Type B pancreatic cell (in vitro differentiated cells): ENCODE measurements at regions not wholly inside any gene's neighbourhood (a gene's known extent, or its start where the extent isn't known, plus 50 kb on each side); places are given as distances from the start of the nearest gene placed in this dataset.

Experiments
- DNase-seq: peaks from one replicate; pipeline ENCODE4 v3.0.0; 2021; ENCODE audit warnings: mixed read lengths; ENCODE audit not compliant: unreplicated experiment; ENCODE audit errors: extremely low spot score
- H3K27ac Mint-ChIP-seq: 2 replicates; pipeline ENCODE4 v1.8.0; 2021; ENCODE audit warnings: mild to moderate bottlenecking, mixed read lengths
- H3K27me3 Mint-ChIP-seq: 2 replicates; pipeline ENCODE4 v1.8.0; 2021; ENCODE audit warnings: mixed read lengths
- H3K36me3 Mint-ChIP-seq: 2 replicates; pipeline ENCODE4 v1.8.0; 2021; ENCODE audit warnings: mixed read lengths
- H3K4me1 Mint-ChIP-seq: one replicate; pipeline ENCODE4 v1.8.0; 2021; ENCODE audit warnings: mixed read lengths; ENCODE audit not compliant: unreplicated experiment
- H3K4me3 Mint-ChIP-seq: 2 replicates; pipeline ENCODE4 v1.8.0; 2021; ENCODE audit warnings: mild to moderate bottlenecking, mixed read lengths
- H3K9me3 Mint-ChIP-seq: 2 replicates; pipeline ENCODE4 v1.8.0; 2021; ENCODE audit warnings: mixed read lengths
- CTCF ChIP-seq: fragments of 200-600 bp; sonication (generic); conservative IDR thresholded peaks from 2 replicates; pipeline ENCODE4 v1.5.0; 2021; ENCODE audit warnings: antibody characterized with exemption, mild to moderate bottlenecking

- no peak overlapping the region for H3K4me3 Mint-ChIP-seq
- peaks cover 6% of the 10 kb centered on the region for H3K27me3 Mint-ChIP-seq
- no peak overlapping the region for H3K27ac Mint-ChIP-seq
- DNase-seq, result no peak
- H3K36me3 Mint-ChIP-seq, result no peaks in the 10 kb centered on the region
- peaks cover 7% of the 10 kb centered on the region for H3K4me1 Mint-ChIP-seq
- peaks cover 10% of the 10 kb centered on the region for H3K9me3 Mint-ChIP-seq
- TF ChIP-seq CTCF, result no peak
These were observed 74.4 kb upstream of the PDZD8 start for GRCh38 chr10:117449636-117450035.

- no peak overlapping the region for H3K4me3 Mint-ChIP-seq
- no peaks in the 10 kb centered on the region for H3K36me3 Mint-ChIP-seq
- TF ChIP-seq CTCF, result no peak
- no peak overlapping the region for H3K27ac Mint-ChIP-seq
- peaks cover 6% of the 10 kb centered on the region for H3K27me3 Mint-ChIP-seq
- DNase-seq, result no peak
- peaks cover 7% of the 10 kb centered on the region for H3K4me1 Mint-ChIP-seq
- H3K9me3 Mint-ChIP-seq, result peaks cover 10% of the 10 kb centered on the region
These were observed 73.6 kb upstream of the PDZD8 start for GRCh38 chr10:117448802-117449201.

- Mint-ChIP-seq H3K4me3 (no peak overlapping the region), H3K27me3 (peaks cover 10% of the 10 kb centered on the region), H3K36me3 (no peaks in the 10 kb centered on the region), H3K9me3 (peaks cover 6% of the 10 kb centered on the region), H3K4me1 (peaks cover 10% of the 10 kb centered on the region), H3K27ac (no peak overlapping the region)
- DNase-seq, result no peak
- TF ChIP-seq CTCF, result no peak
These were observed 70.8 kb upstream of the PDZD8 start for GRCh38 chr10:117445992-117446391.

GRCh38 chr10:117444497-117445040 lies 69.3 kb upstream of the PDZD8 start:
- H3K4me1 Mint-ChIP-seq, result peaks cover 10% of the 10 kb centered on the region
- H3K4me3 Mint-ChIP-seq, result no peak overlapping the region
- peaks cover 6% of the 10 kb centered on the region for H3K9me3 Mint-ChIP-seq
- H3K27me3 Mint-ChIP-seq, result peaks cover 13% of the 10 kb centered on the region
- no peak for TF ChIP-seq CTCF
- no peaks in the 10 kb centered on the region for H3K36me3 Mint-ChIP-seq
- no peak overlapping the region for H3K27ac Mint-ChIP-seq
- DNase-seq, result no peak

- Mint-ChIP-seq H3K4me3 (no peak overlapping the region), H3K27ac (no peak overlapping the region), H3K36me3 (no peaks in the 10 kb centered on the region), H3K9me3 (peaks cover 6% of the 10 kb centered on the region), H3K4me1 (peaks cover 9% of the 10 kb centered on the region), H3K27me3 (peaks cover 12% of the 10 kb centered on the region)
- DNase-seq, result no peak
- TF ChIP-seq CTCF, result no peak
These were observed 68.4 kb upstream of the PDZD8 start for GRCh38 chr10:117443686-117444041.
